HG02763 (cell line): ENCODE measurements at regions not wholly inside any gene's neighbourhood (a gene's known extent, or its start where the extent isn't known, plus 50 kb on each side); places are given as distances from the start of the nearest gene placed in this dataset.
"Not testable (repeated sequence)": the region's sequence is repeated elsewhere in the genome, so short reads cannot be mapped to it uniquely, and the experiment has no call there.

Source experiments
- ATAC-seq: cut with Tn5 transposase; IDR thresholded peaks from one replicate; pipeline ENCODE4 v1.9.1; 2021; ENCODE audit warnings: mild to moderate bottlenecking, moderate library complexity; ENCODE audit not compliant: unreplicated experiment

DNA sequence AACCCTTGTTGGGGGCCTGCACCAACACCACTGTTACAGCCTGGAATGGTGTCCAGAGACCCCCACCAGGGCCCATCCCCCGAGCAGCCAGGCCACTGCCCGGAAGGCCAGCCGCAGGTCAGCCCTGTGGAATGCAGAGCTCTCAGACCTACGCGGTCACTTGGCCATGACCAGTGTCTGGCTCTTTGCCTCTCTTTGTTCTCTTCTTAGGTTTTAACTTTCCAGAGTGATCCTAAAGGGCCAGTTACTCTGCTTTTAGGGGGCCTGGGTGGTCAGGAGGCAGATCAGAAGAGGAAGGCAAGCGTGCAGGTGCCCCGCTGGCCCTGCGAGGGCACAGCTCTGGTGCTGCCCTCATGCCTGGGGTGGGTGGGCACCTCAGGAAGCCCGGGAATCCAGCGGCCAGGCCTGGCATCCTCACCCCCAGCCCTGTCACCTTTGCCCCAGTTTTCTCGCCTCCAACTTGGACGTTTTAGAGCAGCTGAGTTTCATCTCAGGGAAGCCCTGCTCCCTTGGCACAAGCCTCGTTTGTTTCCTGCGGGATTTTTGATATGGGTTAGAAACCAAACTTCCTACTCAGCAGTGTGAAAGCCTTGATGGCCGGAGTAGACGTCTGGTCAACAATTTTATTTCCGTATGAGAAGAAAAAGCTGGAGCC, 62.5 kb upstream of the CHST15 start:
- no peak for ATAC-seq

- peak; percentile 73 for ATAC-seq
These were observed 59.8 kb upstream of the CHST15 start for GRCh38 chr10:124153023-124153826.

DNA sequence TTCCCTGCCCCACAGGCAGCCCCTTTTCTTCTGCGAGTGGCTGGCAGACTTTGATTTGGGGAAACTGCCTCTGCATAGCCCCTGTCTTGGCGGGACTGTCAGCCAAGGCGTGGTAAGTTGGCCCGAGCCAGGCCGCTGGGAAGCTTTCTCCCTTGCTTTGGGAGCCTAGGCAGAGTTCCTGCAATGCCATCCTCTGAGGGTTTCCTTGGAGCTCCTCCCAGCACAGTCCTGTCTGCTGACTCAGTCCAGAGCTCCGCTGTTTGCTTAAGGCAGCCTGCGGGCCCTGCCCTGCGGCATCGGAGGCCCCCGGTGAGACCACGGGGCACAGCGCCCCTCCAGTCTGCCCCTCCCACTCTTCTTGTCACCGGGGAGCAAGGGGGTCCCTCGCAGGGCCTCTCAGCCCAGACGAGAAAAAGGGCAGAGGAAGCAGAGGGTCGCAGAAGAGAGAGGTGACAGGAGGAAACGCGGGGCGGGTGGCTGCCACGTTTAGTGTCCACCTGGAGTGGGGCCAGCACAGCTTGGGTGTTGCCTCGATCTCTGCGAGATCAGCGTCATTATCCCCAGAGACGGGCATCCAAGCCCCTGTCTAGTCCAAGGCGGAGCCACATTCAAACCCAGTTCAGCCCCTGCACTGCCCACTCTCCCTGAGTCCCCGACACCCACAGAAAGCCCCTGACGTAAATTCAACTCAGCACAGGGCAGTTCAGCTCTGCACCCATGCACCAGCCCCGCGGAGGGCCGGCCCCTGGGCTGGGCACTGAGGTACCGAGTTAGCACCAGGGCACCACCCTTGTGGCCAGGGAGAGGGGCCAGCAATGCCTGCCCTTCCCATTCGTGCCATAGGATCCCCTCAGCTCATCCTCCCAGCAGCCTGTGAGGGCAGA, 59.0 kb upstream of the CHST15 start:
- ATAC-seq = peak; percentile 4

GRCh38 chr10:124151466-124152095, 58.2 kb upstream of the CHST15 start:
- ATAC-seq = no peak

- no peak for ATAC-seq
These were observed 57.5 kb upstream of the CHST15 start for GRCh38 chr10:124150807-124151417.

- no peak for ATAC-seq
These were observed 56.9 kb upstream of the CHST15 start for GRCh38 chr10:124150189-124150806.

GRCh38 chr10:124149189-124150042, 56.0 kb upstream of the CHST15 start:
- ATAC-seq = no peak

DNA sequence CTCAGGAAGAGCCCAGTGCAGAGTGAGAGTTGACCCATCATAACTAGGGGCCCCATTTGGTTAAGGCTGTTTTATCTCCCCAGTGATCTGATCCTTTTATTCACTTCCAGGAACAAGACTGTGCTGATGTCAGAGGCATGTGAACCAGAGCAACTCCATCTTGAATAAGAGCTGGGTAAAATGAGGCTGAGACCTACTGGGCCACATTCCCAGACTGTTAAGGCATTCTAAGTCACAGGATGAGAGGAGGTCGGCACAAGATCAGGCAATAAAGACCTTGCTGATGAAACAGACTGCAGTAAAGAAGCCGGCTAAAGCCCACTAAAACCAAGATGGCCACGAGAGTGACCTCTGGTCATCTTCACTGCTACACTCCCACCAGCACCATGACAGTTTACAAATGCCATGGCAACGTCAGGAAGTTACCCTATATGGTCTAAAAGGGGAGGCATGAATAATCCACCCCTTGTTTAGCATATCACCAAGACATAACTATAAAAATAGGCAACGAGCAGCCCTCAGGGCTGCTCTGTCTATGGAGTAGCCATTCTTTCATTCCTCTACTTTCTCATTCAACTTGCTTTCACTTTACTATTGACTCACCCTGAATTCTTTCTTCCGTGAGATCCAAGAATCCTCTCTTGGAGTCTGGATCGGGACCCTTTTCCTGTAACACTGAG, 55.3 kb upstream of the CHST15 start:
- ATAC-seq = not testable (repeated sequence)

GRCh38 chr10:124146483-124146882, 53.1 kb upstream of the CHST15 start:
- ATAC-seq = no peak

DNA sequence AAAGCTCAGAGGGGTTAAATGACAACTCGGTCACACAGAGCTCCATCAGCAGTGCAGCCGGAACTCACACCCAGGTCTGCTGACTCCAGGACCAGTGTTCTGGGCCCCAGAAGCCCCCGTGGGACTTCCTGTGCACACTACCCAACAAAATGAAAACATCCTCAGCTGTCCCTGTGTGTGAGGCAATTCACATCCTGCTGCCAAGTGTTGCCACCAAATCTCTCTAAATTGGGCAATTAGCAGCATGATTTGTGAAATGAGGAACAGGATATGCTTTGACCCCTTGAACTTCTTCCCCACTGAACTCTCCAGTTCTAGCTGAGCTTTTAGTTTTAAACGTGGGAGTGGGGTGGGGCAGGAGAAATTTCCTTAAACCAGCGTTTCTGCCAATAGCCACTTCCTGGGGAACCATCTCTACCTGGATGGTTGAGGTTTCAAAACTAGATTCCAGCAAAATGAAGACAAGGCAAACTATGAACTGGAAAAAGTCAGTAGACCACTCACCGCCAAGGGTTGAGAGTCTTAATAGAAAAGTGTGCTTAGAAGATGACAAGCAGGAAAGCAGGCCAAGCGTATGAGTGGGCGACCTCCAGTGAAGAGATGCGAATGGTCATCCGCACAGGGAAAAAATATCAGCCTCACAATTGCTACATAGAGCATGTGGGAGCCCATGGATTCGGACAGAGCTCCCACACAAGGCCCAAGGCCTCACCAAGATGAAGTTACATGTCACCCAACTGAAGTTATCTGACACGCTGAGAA, 51.9 kb upstream of the CHST15 start:
- no peak for ATAC-seq

DNA sequence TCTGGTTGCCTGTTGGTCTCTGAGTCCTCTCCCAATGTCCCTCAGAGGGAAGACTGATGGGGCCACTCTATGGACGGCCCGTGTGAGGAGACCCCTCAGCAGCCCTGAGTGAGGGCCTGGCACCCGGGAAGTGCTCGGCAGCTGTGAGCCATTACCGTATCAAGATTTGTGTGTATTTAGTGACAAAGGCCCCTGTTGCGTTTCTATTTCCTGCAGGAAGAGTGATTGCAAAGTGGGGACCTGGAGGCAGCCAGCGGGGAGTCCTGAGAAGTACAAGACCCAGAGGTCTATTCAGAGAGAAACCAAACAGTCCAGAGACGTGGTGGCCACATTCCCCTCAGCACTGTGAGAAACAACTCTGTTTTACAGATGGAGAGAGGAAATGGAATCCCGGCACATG, 51.1 kb upstream of the CHST15 start:
- no peak for ATAC-seq

- ATAC-seq = no peak
These were observed 50.3 kb upstream of the CHST15 start for GRCh38 chr10:124143721-124144120.
